Naive B cell (primary cell): ENCODE measurements at regions not wholly inside any gene's neighbourhood (a gene's known extent, or its start where the extent isn't known, plus 50 kb on each side); places are given as distances from the start of the nearest gene placed in this dataset.

Experiments used
- ATAC-seq, 2 donors: fragments of 150-1000 bp; cut with Tn5 transposase; 2 replicates each; pipeline ENCODE4 v1.10.0; 2021; ENCODE audit warnings: low read depth in 2 of 2, mild to moderate bottlenecking in 2 of 2, moderate library complexity in 2 of 2
- DNase-seq: peaks from one replicate; pipeline ENCODE4 v3.0.0; 2022
- H3K27ac Mint-ChIP-seq, 6 donors: one replicate each; pipeline ENCODE4 v1.8.0; 2020 to 2022; ENCODE audit warnings: mild to moderate bottlenecking in 6 of 6, mixed read lengths in 6 of 6, moderate library complexity in 5 of 6, inconsistent platforms in 2 of 6
- H3K27me3 Mint-ChIP-seq, 3 donors: one replicate each; pipeline ENCODE4 v1.8.0; 2021 to 2022; ENCODE audit warnings: mixed read lengths in 3 of 3, mild to moderate bottlenecking in 1 of 3
- H3K36me3 Mint-ChIP-seq, 2 donors: one replicate each; pipeline ENCODE4 v1.8.0; 2020 to 2022; ENCODE audit warnings: mixed read lengths in 2 of 2, inconsistent platforms in 1 of 2, mild to moderate bottlenecking in 1 of 2
- H3K4me1 Mint-ChIP-seq, 3 donors: one replicate each; pipeline ENCODE4 v1.8.0; 2020 to 2022; ENCODE audit warnings: mixed read lengths in 3 of 3, inconsistent platforms in 1 of 3, mild to moderate bottlenecking in 1 of 3, moderate library complexity in 1 of 3
- H3K4me3 Mint-ChIP-seq, 8 donors: one replicate each; pipeline ENCODE4 v1.8.0; 2020 to 2022; ENCODE audit warnings: mild to moderate bottlenecking in 8 of 8, mixed read lengths in 8 of 8, moderate library complexity in 8 of 8, inconsistent platforms in 2 of 8
- H3K9me3 Mint-ChIP-seq, 7 donors: one replicate each; pipeline ENCODE4 v1.8.0; 2020 to 2022; ENCODE audit warnings: mixed read lengths in 7 of 7, mild to moderate bottlenecking in 5 of 7, inconsistent platforms in 2 of 7, moderate library complexity in 1 of 7

GRCh38 chr6:25051083-25051482 is 115.3 kb upstream of the RIPOR2 start:
- H3K4me1 Mint-ChIP-seq: peaks cover 62 to 88% (median 70%) of the 10 kb centered on the region in 3 donors

GRCh38 chr6:25052181-25052580 is 116.4 kb upstream of the RIPOR2 start:
- ATAC-seq: no peak
- H3K9me3 Mint-ChIP-seq: no peaks in the 10 kb centered on the region
- H3K4me3 Mint-ChIP-seq: peak overlapping the region in 5 of 8 donors; percentile 0 to 31 (median 5)
- H3K4me1 Mint-ChIP-seq: peaks cover 61 to 86% (median 68%) of the 10 kb centered on the region in 3 donors
- no peaks in the 10 kb centered on the region for H3K36me3 Mint-ChIP-seq
- no peaks in the 10 kb centered on the region for H3K27me3 Mint-ChIP-seq
- DNase-seq: no peak
- peak overlapping the region in 4 of 6 donors; percentile 10 to 98 (median 59) for H3K27ac Mint-ChIP-seq

More at GRCh38 chr6:25051083-25051482, 115.3 kb upstream of the RIPOR2 start:
- Mint-ChIP-seq H3K27ac (peak overlapping the region in 1 of 6 donors; percentile 67), H3K27me3 (no peaks in the 10 kb centered on the region), H3K4me3 (peak overlapping the region in 5 of 8 donors; percentile 3 to 67 (median 52)), H3K36me3 (no peaks in the 10 kb centered on the region), H3K9me3 (no peaks in the 10 kb centered on the region)
- DNase-seq: no peak
- ATAC-seq: no peak

GRCh38 chr6:25053875-25054371 is 118.2 kb upstream of the RIPOR2 start:
- no peaks in the 10 kb centered on the region for H3K9me3 Mint-ChIP-seq
- no peaks in the 10 kb centered on the region for H3K36me3 Mint-ChIP-seq
- H3K4me1 Mint-ChIP-seq: peaks cover 56 to 89% (median 76%) of the 10 kb centered on the region in 3 donors
- ATAC-seq (peak; percentile 64), DNase-seq (peak; percentile 29)
- peak overlapping the region in 6 of 8 donors; percentile 35 to 75 (median 52) for H3K4me3 Mint-ChIP-seq
- no peaks in the 10 kb centered on the region for H3K27me3 Mint-ChIP-seq
- H3K27ac Mint-ChIP-seq: peak overlapping the region in 5 of 6 donors; percentile 86 to 98 (median 89)

- no peaks in the 10 kb centered on the region for H3K9me3 Mint-ChIP-seq
- no peak for ATAC-seq
- H3K4me3 Mint-ChIP-seq: peak overlapping the region in 3 of 8 donors; percentile 44 to 75 (median 49)
- no peaks in the 10 kb centered on the region for H3K27me3 Mint-ChIP-seq
- no peaks in the 10 kb centered on the region for H3K36me3 Mint-ChIP-seq
- peaks cover 54 to 88% (median 74%) of the 10 kb centered on the region in 3 donors for H3K4me1 Mint-ChIP-seq
- H3K27ac Mint-ChIP-seq: peak overlapping the region; percentile 15 to 98 (median 86)
- DNase-seq: no peak
These were observed 118.7 kb upstream of the RIPOR2 start for GRCh38 chr6:25054469-25054868.

GRCh38 chr6:25056130-25056529 is 120.4 kb upstream of the RIPOR2 start:
- Mint-ChIP-seq H3K27ac (peak overlapping the region; percentile 96 to 99 (median 98)), H3K9me3 (no peaks in the 10 kb centered on the region), H3K4me3 (peak overlapping the region; percentile 23 to 93 (median 84)), H3K36me3 (no peaks in the 10 kb centered on the region), H3K4me1 (peaks cover 43 to 84% (median 59%) of the 10 kb centered on the region in 3 donors), H3K27me3 (no peaks in the 10 kb centered on the region)
- DNase-seq: peak; percentile 76
- peak; percentile 91 to 92 for ATAC-seq

- Mint-ChIP-seq H3K27ac (peak overlapping the region in 5 of 6 donors; percentile 76 to 98 (median 96)), H3K4me3 (peak overlapping the region in 6 of 8 donors; percentile 5 to 59 (median 48)), H3K9me3 (no peaks in the 10 kb centered on the region), H3K27me3 (no peaks in the 10 kb centered on the region), H3K36me3 (no peaks in the 10 kb centered on the region), H3K4me1 (peaks cover 43 to 77% (median 62%) of the 10 kb centered on the region in 3 donors)
- ATAC-seq (no peak), DNase-seq (no peak)
These were observed 121.5 kb upstream of the RIPOR2 start for GRCh38 chr6:25057111-25057905.

GRCh38 chr6:25058441-25058840 is 122.7 kb upstream of the RIPOR2 start:
- Mint-ChIP-seq H3K4me3 (peak overlapping the region in 1 of 8 donors; percentile 20), H3K36me3 (no peaks in the 10 kb centered on the region), H3K4me1 (peaks cover 38 to 66% (median 50%) of the 10 kb centered on the region in 3 donors), H3K27ac (peak overlapping the region in 1 of 6 donors; percentile 11), H3K27me3 (no peaks in the 10 kb centered on the region), H3K9me3 (no peaks in the 10 kb centered on the region)
- ATAC-seq (no peak), DNase-seq (no peak)

GRCh38 chr6:25058941-25059340 is 123.2 kb upstream of the RIPOR2 start:
- Mint-ChIP-seq H3K4me3 (peak overlapping the region in 1 of 8 donors; percentile 20), H3K27me3 (no peaks in the 10 kb centered on the region), H3K4me1 (peaks cover 33 to 61% (median 45%) of the 10 kb centered on the region in 3 donors), H3K9me3 (no peaks in the 10 kb centered on the region), H3K36me3 (no peaks in the 10 kb centered on the region), H3K27ac (no peak overlapping the region)
- ATAC-seq: no peak
- no peak for DNase-seq

GRCh38 chr6:25060522-25060921 is 124.8 kb upstream of the RIPOR2 start:
- ATAC-seq: no peak
- no peak overlapping the region for H3K4me3 Mint-ChIP-seq
- no peak for DNase-seq
- H3K36me3 Mint-ChIP-seq: no peaks in the 10 kb centered on the region
- H3K4me1 Mint-ChIP-seq: peaks cover 25 to 48% (median 36%) of the 10 kb centered on the region in 3 donors
- peak overlapping the region in 1 of 6 donors; percentile 65 for H3K27ac Mint-ChIP-seq
- H3K9me3 Mint-ChIP-seq: no peaks in the 10 kb centered on the region
- H3K27me3 Mint-ChIP-seq: no peaks in the 10 kb centered on the region

- Mint-ChIP-seq H3K27ac (peak overlapping the region in 2 of 6 donors; percentile 20 to 61), H3K36me3 (no peaks in the 10 kb centered on the region), H3K4me1 (peaks cover 16 to 39% (median 27%) of the 10 kb centered on the region in 3 donors), H3K4me3 (no peak overlapping the region), H3K9me3 (no peaks in the 10 kb centered on the region), H3K27me3 (no peaks in the 10 kb centered on the region)
- DNase-seq: no peak
- ATAC-seq: no peak
These were observed 125.7 kb upstream of the RIPOR2 start for GRCh38 chr6:25061289-25061936.

GRCh38 chr6:25062070-25062811 is 126.5 kb upstream of the RIPOR2 start:
- Mint-ChIP-seq H3K27ac (peak overlapping the region in 2 of 6 donors; percentile 20 to 30), H3K4me3 (no peak overlapping the region), H3K27me3 (no peaks in the 10 kb centered on the region), H3K4me1 (peaks cover 10 to 33% (median 21%) of the 10 kb centered on the region in 3 donors), H3K9me3 (no peaks in the 10 kb centered on the region), H3K36me3 (no peaks in the 10 kb centered on the region)
- ATAC-seq: no peak
- no peak for DNase-seq

- no peaks in the 10 kb centered on the region for H3K36me3 Mint-ChIP-seq
These were observed 128.2 kb upstream of the RIPOR2 start for GRCh38 chr6:25064006-25064405.

GRCh38 chr6:25065666-25066065 is 129.9 kb upstream of the RIPOR2 start:
- H3K4me3 Mint-ChIP-seq: no peak overlapping the region
- ATAC-seq (no peak), DNase-seq (no peak)
- peaks cover 0 to 4% (median 0%) of the 10 kb centered on the region in 7 donors for H3K9me3 Mint-ChIP-seq
- H3K4me1 Mint-ChIP-seq: peaks cover 13 to 19% (median 14%) of the 10 kb centered on the region in 3 donors
- no peak overlapping the region for H3K27ac Mint-ChIP-seq
- no peaks in the 10 kb centered on the region for H3K27me3 Mint-ChIP-seq
- no peaks in the 10 kb centered on the region for H3K36me3 Mint-ChIP-seq

More at GRCh38 chr6:25064006-25064405, 128.2 kb upstream of the RIPOR2 start:
- Mint-ChIP-seq H3K4me3 (no peak overlapping the region), H3K27ac (no peak overlapping the region), H3K27me3 (no peaks in the 10 kb centered on the region), H3K9me3 (no peaks in the 10 kb centered on the region), H3K4me1 (peaks cover 10 to 18% (median 11%) of the 10 kb centered on the region in 3 donors)
- no peak for DNase-seq
- ATAC-seq: no peak
